ENCODE measurements at regions not wholly inside any gene's neighbourhood (a gene's known extent, or its start where the extent isn't known, plus 50 kb on each side); places are given as distances from the start of the nearest gene placed in this dataset.

DNA sequence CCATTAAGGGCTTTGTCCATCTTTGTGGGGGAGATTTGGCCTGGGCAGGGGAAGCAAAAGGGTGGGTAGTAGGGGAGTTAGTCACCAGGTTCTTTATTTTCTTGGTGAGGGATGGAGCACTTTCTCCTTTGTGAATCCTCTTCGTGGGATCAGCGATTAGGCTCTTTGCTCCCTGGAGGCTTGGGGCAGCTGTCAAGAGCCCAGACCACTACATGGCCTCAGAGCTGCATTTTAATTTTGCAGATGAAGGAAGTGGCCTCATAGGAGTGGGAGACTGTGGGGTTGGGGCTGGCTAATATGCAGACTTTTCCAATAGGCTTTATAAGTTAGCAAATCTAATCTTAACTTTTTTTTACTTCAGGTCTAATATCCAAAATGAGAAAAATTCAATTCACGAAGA, 168.1 kb upstream of the DEFB112 start:
- intact Hi-C loops (cut with micrococcal nuclease), result no loop called here
- CTCF ChIA-PET, result no interaction called here
- Histone ChIP-seq H3K56ac (ENCODE audit: extremely low read depth, insufficient read depth, low read length) (no peak overlapping the region), H3K4me1 (ENCODE audit: control insufficient read depth, insufficient read depth, low read length) (no peaks in the 10 kb centered on the region), H3K14ac (replicated peaks; ENCODE audit: low read depth, low read length) (no peak overlapping the region), H4K20me1 (ENCODE audit: insufficient read depth, low read length) (no peaks in the 10 kb centered on the region), H3K27me3 (ENCODE audit: control insufficient read depth, insufficient read depth, low read length) (no peaks in the 10 kb centered on the region), H2BK20ac (ENCODE audit: low read depth, low read length) (no peak overlapping the region), H2BK120ac (ENCODE audit: low read depth, low read length) (no peak overlapping the region), H3K9me1 (ENCODE audit: insufficient read depth, low read length) (no peaks in the 10 kb centered on the region), H3K4ac (ENCODE audit: low read depth, low read length) (no peak overlapping the region), H3K79me1 (ENCODE audit: low read depth in 1 of 2, low read length in 2 of 2) (no peaks in the 10 kb centered on the region), H2AK9ac (replicated peaks; ENCODE audit: low read depth, low read length, poor library complexity) (no peak overlapping the region), H2AK5ac (ENCODE audit: low read depth, low read length) (no peak overlapping the region), H3K4me2 (ENCODE audit: low read depth, low read length) (no peak overlapping the region), H3K18ac (ENCODE audit: low read depth, low read length) (no peak overlapping the region), H4K8ac (ENCODE audit: low read depth in 2 of 2, low read length in 2 of 2) (no peak overlapping the region), H3K9ac (ENCODE audit: low read depth, low read length) (no peak overlapping the region), H4K5ac (ENCODE audit: low read depth, low read length) (no peak overlapping the region), H2AFZ (replicated peaks; ENCODE audit: low read length, poor library complexity) (no peak overlapping the region), H3K9me3 (ENCODE audit: control insufficient read depth, insufficient read depth, low read length) (no peaks in the 10 kb centered on the region), H3K36me3 (ENCODE audit: control insufficient read depth, insufficient read depth, low read length) (no peaks in the 10 kb centered on the region), H4K91ac (ENCODE audit: insufficient read depth, low read depth, low read length) (no peak overlapping the region), H2BK15ac (ENCODE audit: low read depth, low read length) (no peak overlapping the region), H2BK5ac (ENCODE audit: low read depth, low read length, poor library complexity, severe bottlenecking) (no peak overlapping the region), H3K4me3 (ENCODE audit: insufficient read depth, low read depth, low read length) (no peak overlapping the region), H3K27ac (ENCODE audit: insufficient read depth, low read length) (no peak overlapping the region), H3K23ac (ENCODE audit: low read depth, low read length) (no peak overlapping the region)
- BruUV-seq (replicated peaks), result no TSS peak
- POLR2A ChIA-PET (ENCODE audit: unreplicated experiment), result no interaction called here
- in situ Hi-C loops (cut with MboI; ENCODE audit: low sequenced_read_pairs), result no loop called here
- no peak for TF ChIP-seq MAFK (IDR thresholded peaks at IDR 0.05; ENCODE audit: low read depth, low read length)
- TF ChIP-seq MXI1 (IDR thresholded peaks at IDR 0.05; ENCODE audit: borderline replicate concordance, low read depth, low read length), result no peak
- TF ChIP-seq CEBPB (IDR thresholded peaks at IDR 0.05; ENCODE audit: low read depth, low read length), result no peak
- TF ChIP-seq RFX5 (IDR thresholded peaks at IDR 0.05; ENCODE audit: low read depth, low read length), result no peak
- TF ChIP-seq, protein P1, sequence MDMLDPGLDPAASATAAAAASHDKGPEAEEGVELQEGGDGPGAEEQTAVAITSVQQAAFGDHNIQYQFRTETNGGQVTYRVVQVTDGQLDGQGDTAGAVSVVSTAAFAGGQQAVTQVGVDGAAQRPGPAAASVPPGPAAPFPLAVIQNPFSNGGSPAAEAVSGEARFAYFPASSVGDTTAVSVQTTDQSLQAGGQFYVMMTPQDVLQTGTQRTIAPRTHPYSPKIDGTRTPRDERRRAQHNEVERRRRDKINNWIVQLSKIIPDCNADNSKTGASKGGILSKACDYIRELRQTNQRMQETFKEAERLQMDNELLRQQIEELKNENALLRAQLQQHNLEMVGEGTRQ (IDR thresholded peaks at IDR 0.05; ENCODE audit: low read depth, low read length), result no peak
- TF ChIP-seq, protein P2, sequence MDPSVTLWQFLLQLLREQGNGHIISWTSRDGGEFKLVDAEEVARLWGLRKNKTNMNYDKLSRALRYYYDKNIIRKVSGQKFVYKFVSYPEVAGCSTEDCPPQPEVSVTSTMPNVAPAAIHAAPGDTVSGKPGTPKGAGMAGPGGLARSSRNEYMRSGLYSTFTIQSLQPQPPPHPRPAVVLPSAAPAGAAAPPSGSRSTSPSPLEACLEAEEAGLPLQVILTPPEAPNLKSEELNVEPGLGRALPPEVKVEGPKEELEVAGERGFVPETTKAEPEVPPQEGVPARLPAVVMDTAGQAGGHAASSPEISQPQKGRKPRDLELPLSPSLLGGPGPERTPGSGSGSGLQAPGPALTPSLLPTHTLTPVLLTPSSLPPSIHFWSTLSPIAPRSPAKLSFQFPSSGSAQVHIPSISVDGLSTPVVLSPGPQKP (IDR thresholded peaks at IDR 0.05; ENCODE audit: borderline replicate concordance, low read depth, low read length), result no peak
- TF ChIP-seq BHLHE40 (IDR thresholded peaks at IDR 0.05; ENCODE audit: low read depth, low read length), result no peak
- TF ChIP-seq, protein P3, sequence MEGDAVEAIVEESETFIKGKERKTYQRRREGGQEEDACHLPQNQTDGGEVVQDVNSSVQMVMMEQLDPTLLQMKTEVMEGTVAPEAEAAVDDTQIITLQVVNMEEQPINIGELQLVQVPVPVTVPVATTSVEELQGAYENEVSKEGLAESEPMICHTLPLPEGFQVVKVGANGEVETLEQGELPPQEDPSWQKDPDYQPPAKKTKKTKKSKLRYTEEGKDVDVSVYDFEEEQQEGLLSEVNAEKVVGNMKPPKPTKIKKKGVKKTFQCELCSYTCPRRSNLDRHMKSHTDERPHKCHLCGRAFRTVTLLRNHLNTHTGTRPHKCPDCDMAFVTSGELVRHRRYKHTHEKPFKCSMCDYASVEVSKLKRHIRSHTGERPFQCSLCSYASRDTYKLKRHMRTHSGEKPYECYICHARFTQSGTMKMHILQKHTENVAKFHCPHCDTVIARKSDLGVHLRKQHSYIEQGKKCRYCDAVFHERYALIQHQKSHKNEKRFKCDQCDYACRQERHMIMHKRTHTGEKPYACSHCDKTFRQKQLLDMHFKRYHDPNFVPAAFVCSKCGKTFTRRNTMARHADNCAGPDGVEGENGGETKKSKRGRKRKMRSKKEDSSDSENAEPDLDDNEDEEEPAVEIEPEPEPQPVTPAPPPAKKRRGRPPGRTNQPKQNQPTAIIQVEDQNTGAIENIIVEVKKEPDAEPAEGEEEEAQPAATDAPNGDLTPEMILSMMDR (conservative IDR thresholded peaks at IDR 0.05; ENCODE audit: low read depth, low read length), result no peak
- no peak for TF ChIP-seq RCOR1 (IDR thresholded peaks at IDR 0.05; ENCODE audit: insufficient replicate concordance, low read length)
- WGBS, 2 experiments (ENCODE audit: extremely low coverage in 2 of 2, insufficient read length in 1 of 2), result 40% methylated on average over 1 of the region's 3 CpGs; no CpG with 5 or more reads in 1 of the 2 experiments
- DNase-seq (no peak), ATAC-seq (ENCODE audit: low read depth) (no peak)
- dilution Hi-C loops (cut with HindIII; ENCODE audit: low sequenced_read_pairs, unreplicated experiment), result no loop called here
